ENCODE measurements at regions not wholly inside any gene's neighbourhood (a gene's known extent, or its start where the extent isn't known, plus 50 kb on each side); places are given as distances from the start of the nearest gene placed in this dataset.
A peak's percentile ranks its signal among the peaks of the same experiment; 100 is the strongest.
"Not testable (repeated sequence)": the region's sequence is repeated elsewhere in the genome, so short reads cannot be mapped to it uniquely, and the experiment has no call there.

DNA sequence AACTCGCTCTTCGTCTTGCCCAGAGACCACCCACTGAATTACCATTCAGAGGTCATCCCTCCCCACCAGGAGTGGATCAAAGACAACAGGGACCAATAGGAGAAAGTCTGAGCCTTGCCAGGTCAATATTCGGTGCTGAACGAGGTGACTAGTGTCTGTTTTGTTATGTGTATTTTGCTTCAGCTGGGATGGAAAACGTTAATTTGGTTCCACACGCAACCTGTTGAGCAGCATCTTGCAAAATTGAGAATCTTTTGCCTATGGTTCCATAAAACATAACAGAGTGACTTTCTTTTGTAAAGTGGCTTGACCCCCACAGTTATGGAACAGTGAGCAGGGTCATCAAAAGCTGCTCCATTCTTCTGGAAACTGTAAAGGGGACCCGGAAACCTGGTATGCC, 168.4 kb downstream of the MSX2 start:
- no peak overlapping the region for H3K4me3 ChIP-seq (ENCODE audit: low read length)
- DNase-seq (ENCODE audit: low read depth) = no peak
- no peak for TF ChIP-seq CTCF (conservative IDR thresholded peaks at IDR 0.05; ENCODE audit: low read depth, low read length)

- DNase-seq (ENCODE audit: low read depth); H3K4me3 ChIP-seq (ENCODE audit: low read length): not testable (repeated sequence)
These were observed 156.2 kb downstream of the MSX2 start for GRCh38 chr5:174880412-174881200.

GRCh38 chr5:174877987-174878386, 153.6 kb downstream of the MSX2 start:
- DNase-seq (ENCODE audit: low read depth) = no peak
- no peak for TF ChIP-seq CTCF (conservative IDR thresholded peaks at IDR 0.05; ENCODE audit: low read depth, low read length)
- H3K4me3 ChIP-seq (ENCODE audit: low read length) = no peak overlapping the region

DNA sequence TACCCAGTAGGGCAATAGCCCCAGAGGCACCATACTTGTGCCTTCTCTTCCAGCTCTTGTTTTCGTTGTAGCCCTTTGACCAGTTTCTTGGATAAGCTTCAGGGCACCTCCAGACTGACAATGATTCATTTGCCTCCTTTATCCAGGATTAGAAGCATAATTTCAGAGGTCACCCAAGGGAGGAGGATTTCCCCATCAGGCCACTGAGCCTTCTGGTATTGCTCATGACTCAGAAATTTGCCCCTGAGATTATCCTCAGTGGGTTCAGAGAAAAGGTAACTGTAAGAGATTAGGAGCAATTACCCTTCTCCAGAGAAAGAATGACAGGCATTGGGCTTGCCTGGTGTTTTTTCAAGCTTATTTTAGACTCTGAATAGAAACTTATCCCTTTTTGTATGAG, 147.9 kb downstream of the MSX2 start:
- DNase-seq (ENCODE audit: low read depth) = peak; percentile 2
- H3K4me3 ChIP-seq (ENCODE audit: low read length) = no peak overlapping the region
- TF ChIP-seq CTCF (conservative IDR thresholded peaks at IDR 0.05; ENCODE audit: low read depth, low read length) = no peak

- no peak for TF ChIP-seq CTCF (conservative IDR thresholded peaks at IDR 0.05; ENCODE audit: low read depth, low read length)
- DNase-seq (ENCODE audit: low read depth) = no peak
- H3K4me3 ChIP-seq (ENCODE audit: low read length) = no peak overlapping the region
These were observed 127.8 kb downstream of the MSX2 start for GRCh38 chr5:174852143-174852542.

DNA sequence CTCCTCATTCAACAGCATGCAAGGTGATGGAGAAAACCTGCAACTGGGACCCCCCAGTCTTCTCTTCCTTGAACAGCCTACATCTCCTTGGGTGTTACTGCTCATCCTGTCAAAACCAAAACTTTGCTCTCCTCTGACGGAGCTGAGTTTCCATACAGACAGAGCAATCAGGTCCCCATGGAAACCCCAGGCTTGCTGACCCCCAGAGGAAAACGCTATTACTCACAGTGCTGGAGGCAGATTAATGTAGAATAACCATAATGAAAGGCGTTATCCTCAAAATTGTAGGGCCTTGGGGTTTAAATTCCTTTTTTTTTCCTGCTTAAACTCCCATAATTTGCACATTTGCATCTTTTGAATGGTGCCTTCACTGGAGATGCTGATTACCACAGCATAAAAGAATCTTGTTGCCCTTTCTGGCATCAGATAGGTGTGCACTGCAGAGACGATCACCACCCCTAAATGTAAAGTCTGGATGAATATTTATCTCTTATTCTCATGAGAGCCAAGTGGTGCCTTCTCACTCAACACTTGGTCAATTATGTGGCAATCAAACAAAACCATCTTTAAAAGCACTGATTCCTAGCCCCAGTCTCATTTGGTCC, 126.3 kb downstream of the MSX2 start:
- TF ChIP-seq CTCF (conservative IDR thresholded peaks at IDR 0.05; ENCODE audit: low read depth, low read length) = no peak
- no peak for DNase-seq (ENCODE audit: low read depth)
- H3K4me3 ChIP-seq (ENCODE audit: low read length) = no peak overlapping the region

DNA sequence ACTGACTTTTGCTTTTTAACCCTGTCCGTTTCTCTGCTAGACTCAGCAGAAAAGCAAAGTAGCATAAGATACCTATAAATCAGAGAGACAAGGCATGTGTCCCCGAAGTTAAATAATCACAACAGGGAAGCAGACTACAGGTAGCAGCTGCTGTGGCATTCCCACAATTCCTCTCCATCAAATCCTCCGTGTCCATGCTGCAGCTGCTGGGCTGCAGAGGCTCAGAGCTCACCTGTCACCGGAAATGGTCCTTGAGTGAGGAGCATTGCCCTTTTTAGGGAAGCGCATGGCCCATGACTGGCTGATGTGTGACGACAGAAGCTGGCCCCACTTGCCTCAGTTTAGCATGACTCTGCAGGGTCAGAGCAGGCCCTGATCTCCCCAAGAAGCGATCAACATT, 125.0 kb downstream of the MSX2 start:
- TF ChIP-seq CTCF (conservative IDR thresholded peaks at IDR 0.05; ENCODE audit: low read depth, low read length) = no peak
- H3K4me3 ChIP-seq (ENCODE audit: low read length) = no peak overlapping the region
- DNase-seq (ENCODE audit: low read depth) = no peak
